GM12865 (cell line): ENCODE measurements at regions not wholly inside any gene's neighbourhood (a gene's known extent, or its start where the extent isn't known, plus 50 kb on each side); places are given as distances from the start of the nearest gene placed in this dataset.
"Not testable (repeated sequence)": the region's sequence is repeated elsewhere in the genome, so short reads cannot be mapped to it uniquely, and the experiment has no call there.

Experiments
- DNase-seq: peaks from one replicate; pipeline ENCODE4 v3.0.0; 2010; ENCODE audit warnings: low read depth
- H3K4me3 ChIP-seq: 2 replicates; pipeline ENCODE4 v1.5.1; 2011; ENCODE audit warnings: mild to moderate bottlenecking, low read depth, low read length, control low read depth
- CTCF ChIP-seq: IDR thresholded peaks from 2 replicates; pipeline ENCODE4 v1.5.1; 2011; ENCODE audit warnings: low read length, control low read depth, low read depth, inconsistent platforms; ENCODE audit not compliant: insufficient read depth; ENCODE audit errors: missing control alignments

- no peak for TF ChIP-seq CTCF
- no peak for DNase-seq
- no peak overlapping the region for H3K4me3 ChIP-seq
Measured at GRCh38 chr11:69219991-69220390, 64.3 kb downstream of the SMIM38 start.

GRCh38 chr11:69220561-69221051 lies 64.9 kb downstream of the SMIM38 start:
- DNase-seq, result no peak
- TF ChIP-seq CTCF, result no peak

DNA sequence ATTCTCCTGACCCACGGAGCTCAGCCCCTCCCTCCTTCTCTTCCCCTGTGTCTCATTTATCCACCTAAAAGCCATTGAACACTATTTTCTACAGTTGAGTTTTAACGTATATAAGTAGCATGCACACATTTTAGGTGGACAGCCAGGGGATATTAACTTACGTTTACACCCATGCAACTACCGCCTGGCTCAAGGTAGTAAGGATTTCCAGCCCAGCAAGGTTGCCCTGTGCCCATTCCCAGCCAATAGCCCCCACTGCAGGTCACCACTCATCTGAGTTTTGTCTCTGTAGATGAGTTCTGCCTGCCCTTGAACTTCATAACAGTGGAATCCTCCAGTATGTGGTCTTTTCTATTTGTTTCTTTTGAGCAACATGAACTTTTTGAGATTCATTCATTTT lies 65.4 kb downstream of the SMIM38 start:
- no peak for DNase-seq
- no peak overlapping the region for H3K4me3 ChIP-seq
- TF ChIP-seq CTCF, result no peak

More at GRCh38 chr11:69220561-69221051, 64.9 kb downstream of the SMIM38 start:
- H3K4me3 ChIP-seq, result no peak overlapping the region

DNA sequence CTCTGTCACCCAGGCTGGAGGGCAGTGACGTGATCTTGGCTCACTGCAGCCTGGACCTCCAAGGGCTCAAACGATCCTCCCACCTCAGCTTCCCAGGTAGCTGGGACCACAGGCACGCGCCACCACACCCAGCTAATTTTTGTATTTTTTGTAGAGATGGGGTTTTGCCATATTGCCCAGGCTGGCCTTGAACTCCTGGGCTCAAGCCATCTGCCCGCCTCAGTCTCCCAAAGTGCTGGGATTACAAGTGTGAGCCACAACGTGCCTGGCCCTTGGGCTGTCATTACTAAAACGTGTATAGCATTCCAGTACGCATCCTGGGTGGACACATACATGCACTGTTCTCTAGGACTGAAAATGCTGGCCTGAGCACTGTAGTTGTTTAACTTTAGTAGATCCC lies 65.9 kb downstream of the SMIM38 start:
- not testable (repeated sequence) for DNase-seq, H3K4me3 ChIP-seq

- H3K4me3 ChIP-seq, result no peak overlapping the region
- no peak for DNase-seq
- TF ChIP-seq CTCF, result no peak
Measured at GRCh38 chr11:69227271-69227670, 66.7 kb upstream of the MYEOV start.

- no peak for DNase-seq
- no peak overlapping the region for H3K4me3 ChIP-seq
- TF ChIP-seq CTCF, result no peak
Measured at GRCh38 chr11:69229511-69229910, 64.4 kb upstream of the MYEOV start.

DNA sequence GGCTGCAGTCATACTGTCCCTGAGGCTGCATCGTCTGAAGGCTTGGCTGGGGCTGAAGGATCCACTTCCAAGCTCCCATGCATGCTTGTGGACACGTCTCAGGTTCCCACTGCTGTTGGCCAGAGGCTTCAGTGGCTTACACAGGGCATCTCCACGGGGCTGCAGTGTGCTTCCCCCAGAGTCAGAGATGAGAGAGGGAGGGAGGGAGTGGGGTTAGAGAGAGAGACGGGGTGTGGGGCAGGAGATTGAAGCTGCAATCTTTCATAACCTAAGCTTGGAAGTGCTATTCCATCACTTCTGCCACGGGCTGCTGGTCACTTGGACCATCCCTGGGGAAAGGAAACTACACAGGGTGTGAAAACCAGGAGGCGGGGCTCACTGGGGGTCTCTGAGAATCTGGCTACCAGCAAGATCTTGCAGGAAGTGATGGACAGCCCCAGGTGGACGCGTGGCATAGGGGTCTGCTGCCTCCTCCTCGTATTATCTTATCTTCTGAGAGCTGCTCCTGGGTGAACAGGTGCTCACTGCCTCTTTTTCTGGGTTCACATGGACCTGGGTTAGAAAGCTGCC lies 63.0 kb upstream of the MYEOV start:
- no peak for TF ChIP-seq CTCF
- H3K4me3 ChIP-seq, result no peak overlapping the region
- no peak for DNase-seq
